Testis (tissue), 2 donors: ENCODE measurements at regions not wholly inside any gene's neighbourhood (a gene's known extent, or its start where the extent isn't known, plus 50 kb on each side); places are given as distances from the start of the nearest gene placed in this dataset.

ENCODE experiments used
- CTCF ChIP-seq, 3 experiments: fragments of 450-650 bp in 2 of 3; fragments of 200-600 bp in 1 of 3; sonication (generic) in 1 of 3; IDR thresholded peaks; one replicate each; pipeline ENCODE4 v1.5.1; 2016 to 2019; ENCODE audit warnings: antibody characterized with exemption in 3 of 3, mild to moderate bottlenecking in 2 of 3, moderate library complexity in 1 of 3
- POLR2A ChIP-seq: fragments of 450-650 bp; IDR thresholded peaks from one replicate; pipeline ENCODE4 v1.6.1; 2017; ENCODE audit warnings: antibody characterized with exemption, mild to moderate bottlenecking, moderate library complexity

- TF ChIP-seq CTCF (IDR thresholded peaks at IDR 0.05) (no peak), POLR2A (no peak)
These were observed 64.7 kb upstream of the STARD13 start for GRCh38 chr13:33349986-33350826.
